B cell (primary cell): ENCODE measurements at regions not wholly inside any gene's neighbourhood (a gene's known extent, or its start where the extent isn't known, plus 50 kb on each side); places are given as distances from the start of the nearest gene placed in this dataset.

Experiments used
- ATAC-seq: fragments of 200-7000 bp; cut with Tn5 transposase; one replicate; pipeline ENCODE4 v1.10.0; 2021; ENCODE audit warnings: low read depth, mild to moderate bottlenecking, moderate number of reproducible peaks, moderate library complexity
- CTCF ChIA-PET: fragments of 350-600 bp; sonication (Branson Sonifier 250); formaldehyde crosslinking; loops from one replicate; lab custom pipeline; 2021; ENCODE audit warnings: antibody characterized with exemption, inconsistent platforms; lab: Charles Lee
- POLR2A ChIA-PET: fragments of 350-600 bp; sonication (Branson Sonifier 250); formaldehyde crosslinking; loops from one replicate; lab custom pipeline; 2021; ENCODE audit warnings: antibody characterized with exemption; lab: Charles Lee
- DNase-seq: peaks from one replicate; pipeline ENCODE4 v3.0.0; 2013
- H2AFZ ChIP-seq: 2 replicates; pipeline ENCODE4 v1.6.1; 2012; ENCODE audit warnings: mild to moderate bottlenecking, low read depth, low read length; ENCODE audit not compliant: insufficient read depth, poor library complexity, severe bottlenecking
- H3K27ac ChIP-seq, 2 donors: 1 replicate in 1 of 2; 2 replicates in 1 of 2; pipeline ENCODE4 v1.5.1; 2012 to 2013; ENCODE audit warnings: low read length in 2 of 2, mild to moderate bottlenecking in 2 of 2, moderate library complexity in 1 of 2
- H3K27me3 ChIP-seq, 4 experiments: fragments of 200-600 bp in 1 of 4; sonication (generic) in 1 of 4; replicated peaks in 1 of 4; 1 replicate in 2 of 4; 2 replicates in 2 of 4; pipeline versions ENCODE4 v1.6.1 to v1.7.0; 2013 to 2016; ENCODE audit warnings: low read length in 3 of 4, mild to moderate bottlenecking in 2 of 4, mixed read lengths in 1 of 4, moderate library complexity in 1 of 4; ENCODE audit not compliant: insufficient read depth in 4 of 4, control insufficient read depth in 3 of 4; ENCODE audit errors: control extremely low read depth in 1 of 4
- H3K36me3 ChIP-seq, 2 experiments: replicated peaks in 1 of 2; 1 replicate in 1 of 2; 2 replicates in 1 of 2; pipeline versions ENCODE4 v1.6.1 to v1.7.1; 2013; ENCODE audit warnings: low read length in 1 of 2; ENCODE audit not compliant: insufficient read depth in 2 of 2, control insufficient read depth in 1 of 2; ENCODE audit errors: control extremely low read depth in 1 of 2, extremely low read depth in 1 of 2
- H3K4me1 ChIP-seq, 2 donors: fragments of 200-600 bp in 1 of 2; sonication (generic) in 1 of 2; 1 replicate in 1 of 2; 2 replicates in 1 of 2; pipeline versions ENCODE4 v1.5.1 to v1.6.1; 2013 to 2017; ENCODE audit warnings: low read length in 2 of 2; ENCODE audit not compliant: control insufficient read depth in 2 of 2, insufficient read depth in 2 of 2
- H3K4me2 ChIP-seq: replicated peaks from 2 replicates; pipeline ENCODE3; 2012; ENCODE audit warnings: mild to moderate bottlenecking, low read depth, low read length; ENCODE audit not compliant: poor library complexity, severe bottlenecking
- H3K4me3 ChIP-seq, 5 experiments: fragments of 200-600 bp in 1 of 5; sonication (generic) in 1 of 5; 1 replicate in 3 of 5; 2 replicates in 2 of 5; pipeline versions ENCODE4 v1.5.1 to v1.7.0; 2011 to 2016; ENCODE audit warnings: low read length in 4 of 5, mild to moderate bottlenecking in 4 of 5, low read depth in 2 of 5, control low read depth in 1 of 5, moderate library complexity in 1 of 5; ENCODE audit not compliant: insufficient read depth in 1 of 5; ENCODE audit errors: control extremely low read depth in 1 of 5, extremely low read depth in 1 of 5
- H3K79me2 ChIP-seq: fragments of 200-600 bp; sonication (generic); one replicate; pipeline ENCODE4 v1.6.0; 2016; ENCODE audit warnings: low read length; ENCODE audit not compliant: control insufficient read depth, insufficient read depth
- H3K9ac ChIP-seq: fragments of 200-600 bp; sonication (generic); 2 replicates; pipeline ENCODE4 v1.6.1; 2017; ENCODE audit warnings: mild to moderate bottlenecking, low read length, moderate library complexity
- H3K9me3 ChIP-seq, 3 donors: one replicate each; pipeline versions ENCODE4 v1.6.1 to v1.7.1; 2013; ENCODE audit warnings: low read length in 2 of 3; ENCODE audit not compliant: control insufficient read depth in 2 of 3, insufficient read depth in 1 of 3; ENCODE audit errors: control extremely low read depth in 1 of 3
- H4K20me1 ChIP-seq: 2 replicates; pipeline ENCODE4 v1.6.0; 2012; ENCODE audit warnings: mild to moderate bottlenecking, low read length; ENCODE audit not compliant: insufficient read depth, control insufficient read depth, poor library complexity, severe bottlenecking
- H3K27ac Mint-ChIP-seq: one replicate; pipeline ENCODE4 v1.8.0; 2021; ENCODE audit warnings: mixed read lengths
- H3K27me3 Mint-ChIP-seq: one replicate; pipeline ENCODE4 v1.8.0; 2021; ENCODE audit warnings: mixed read lengths
- H3K4me1 Mint-ChIP-seq: one replicate; pipeline ENCODE4 v1.8.0; 2021; ENCODE audit warnings: mixed read lengths
- H3K4me3 Mint-ChIP-seq: one replicate; pipeline ENCODE4 v1.8.0; 2021; ENCODE audit warnings: mixed read lengths
- H3K9me3 Mint-ChIP-seq: one replicate; pipeline ENCODE4 v1.8.0; 2022; ENCODE audit warnings: mixed read lengths; ENCODE audit not compliant: insufficient read depth
- EZH2 ChIP-seq: IDR thresholded peaks from 2 replicates; pipeline ENCODE4 v1.6.1; 2012; ENCODE audit warnings: borderline replicate concordance, low read depth, mild to moderate bottlenecking, moderate library complexity, low read length; ENCODE audit not compliant: insufficient read depth, poor library complexity, severe bottlenecking
- WGBS: methylation state at CpG from one replicate; pipeline ENCODE4 v1.1.5; 2013; ENCODE audit warnings: missing lambda C conversion rate; ENCODE audit not compliant: insufficient coverage; 5-methylcytosine and 5-hydroxymethylcytosine counted together
- intact Hi-C: fragments of 100-400 bp; cut with micrococcal nuclease; formaldehyde crosslinking; loops from one replicate; pipeline ENCODE4 v1.10.0; 2022
- TF ChIP-seq, protein P1 (sequence below): fragments of 200-600 bp; IDR thresholded peaks from one replicate; pipeline ENCODE4 v1.8.0; 2022; ENCODE audit warnings: antibody characterized with exemption, mild to moderate bottlenecking

DNA sequence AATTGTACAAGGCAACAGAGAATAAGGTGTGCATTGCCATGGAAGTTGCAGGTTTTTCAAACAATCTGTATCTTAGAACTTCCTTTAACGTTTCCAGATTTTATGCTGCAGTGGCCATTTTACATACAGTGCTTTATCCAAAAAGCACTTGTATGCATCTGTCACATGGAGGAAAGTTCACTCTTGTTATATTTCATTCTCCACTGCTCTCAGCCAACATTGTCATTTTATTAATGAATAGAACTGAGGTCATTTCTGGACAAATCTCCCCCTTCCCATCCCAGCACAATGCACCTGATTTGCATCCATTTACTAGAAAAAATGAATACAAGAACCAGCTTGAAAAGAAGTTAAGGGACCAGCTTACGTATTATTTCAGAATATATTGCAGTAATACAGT lies 342.0 kb downstream of the USP25 start:
- ChIA-PET CTCF (interaction anchor here (1.2 kb wide), 1 partner anchor 12 kb away, joined by 4 read pairs; no protein-coding TSS in a partner anchor), POLR2A (no interaction called here)
- no peak overlapping the region for H3K4me3 Mint-ChIP-seq
- H3K27ac ChIP-seq, result no peak overlapping the region
- H3K27me3 ChIP-seq, result no peaks in the 10 kb centered on the region
- no peak overlapping the region for H3K27ac Mint-ChIP-seq
- no peak overlapping the region for H2AFZ ChIP-seq
- WGBS, result 67% methylated on average over 1 of the region's 2 CpGs
- no peak for TF ChIP-seq EZH2
- TF ChIP-seq, protein P1, sequence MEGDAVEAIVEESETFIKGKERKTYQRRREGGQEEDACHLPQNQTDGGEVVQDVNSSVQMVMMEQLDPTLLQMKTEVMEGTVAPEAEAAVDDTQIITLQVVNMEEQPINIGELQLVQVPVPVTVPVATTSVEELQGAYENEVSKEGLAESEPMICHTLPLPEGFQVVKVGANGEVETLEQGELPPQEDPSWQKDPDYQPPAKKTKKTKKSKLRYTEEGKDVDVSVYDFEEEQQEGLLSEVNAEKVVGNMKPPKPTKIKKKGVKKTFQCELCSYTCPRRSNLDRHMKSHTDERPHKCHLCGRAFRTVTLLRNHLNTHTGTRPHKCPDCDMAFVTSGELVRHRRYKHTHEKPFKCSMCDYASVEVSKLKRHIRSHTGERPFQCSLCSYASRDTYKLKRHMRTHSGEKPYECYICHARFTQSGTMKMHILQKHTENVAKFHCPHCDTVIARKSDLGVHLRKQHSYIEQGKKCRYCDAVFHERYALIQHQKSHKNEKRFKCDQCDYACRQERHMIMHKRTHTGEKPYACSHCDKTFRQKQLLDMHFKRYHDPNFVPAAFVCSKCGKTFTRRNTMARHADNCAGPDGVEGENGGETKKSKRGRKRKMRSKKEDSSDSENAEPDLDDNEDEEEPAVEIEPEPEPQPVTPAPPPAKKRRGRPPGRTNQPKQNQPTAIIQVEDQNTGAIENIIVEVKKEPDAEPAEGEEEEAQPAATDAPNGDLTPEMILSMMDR, result no peak
- no peaks in the 10 kb centered on the region for H3K4me1 Mint-ChIP-seq
- H3K4me3 ChIP-seq, result no peak overlapping the region
- H3K27me3 Mint-ChIP-seq, result no peaks in the 10 kb centered on the region
- no peaks in the 10 kb centered on the region for H3K36me3 ChIP-seq
- DNase-seq (no peak), ATAC-seq (no peak)
- H3K9me3 ChIP-seq, result peaks cover 0 to 3% (median 1%) of the 10 kb centered on the region in 3 donors
- no peak overlapping the region for H3K4me2 ChIP-seq
- H3K79me2 ChIP-seq, result no peaks in the 10 kb centered on the region
- no peaks in the 10 kb centered on the region for H3K9me3 Mint-ChIP-seq
- intact Hi-C loops, result no loop called here
- H4K20me1 ChIP-seq, result no peaks in the 10 kb centered on the region
- no peak overlapping the region for H3K9ac ChIP-seq
- no peaks in the 10 kb centered on the region for H3K4me1 ChIP-seq

DNA sequence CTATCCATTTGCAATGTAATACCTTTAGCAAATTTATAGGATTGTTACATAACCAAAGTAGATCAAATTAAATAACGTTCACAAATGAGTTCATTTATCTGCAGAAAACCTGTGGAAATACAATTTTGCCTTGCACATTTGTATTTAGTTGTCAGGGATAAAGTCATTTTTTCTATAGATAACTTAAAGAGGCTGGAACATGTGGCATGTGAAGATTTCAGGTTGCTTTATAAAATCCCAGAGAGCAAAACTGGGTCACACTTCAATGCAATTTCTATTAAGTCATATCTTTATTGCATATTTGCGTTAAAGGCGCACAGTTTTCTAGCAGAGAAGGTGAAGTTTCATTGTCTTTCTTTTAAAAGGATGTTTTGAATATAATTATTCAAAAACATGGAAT lies 342.4 kb downstream of the USP25 start:
- Histone ChIP-seq H3K9ac (no peak overlapping the region), H3K79me2 (no peaks in the 10 kb centered on the region), H3K27ac (no peak overlapping the region), H3K4me2 (no peak overlapping the region), H3K4me1 (no peaks in the 10 kb centered on the region), H3K4me3 (no peak overlapping the region), H3K36me3 (no peaks in the 10 kb centered on the region), H4K20me1 (no peaks in the 10 kb centered on the region), H2AFZ (no peak overlapping the region), H3K9me3 (peaks cover 0 to 3% (median 1%) of the 10 kb centered on the region in 3 donors), H3K27me3 (no peaks in the 10 kb centered on the region)
- intact Hi-C loops, result no loop called here
- no peak for ATAC-seq
- DNase-seq, result no peak
- Mint-ChIP-seq H3K27me3 (no peaks in the 10 kb centered on the region), H3K9me3 (no peaks in the 10 kb centered on the region), H3K4me1 (no peaks in the 10 kb centered on the region), H3K4me3 (no peak overlapping the region), H3K27ac (no peak overlapping the region)
- TF ChIP-seq EZH2, result no peak
- TF ChIP-seq, protein P1, result no peak
- POLR2A ChIA-PET, result no interaction called here
- no CpG with 5 or more reads among the region's 3 CpGs for WGBS
- CTCF ChIA-PET, result interaction anchor here (1.2 kb wide), 1 partner anchor 11 kb away, joined by 4 read pairs; no protein-coding TSS in a partner anchor
